GM12891 (cell line): ENCODE measurements at regions not wholly inside any gene's neighbourhood (a gene's known extent, or its start where the extent isn't known, plus 50 kb on each side); places are given as distances from the start of the nearest gene placed in this dataset.

ENCODE experiments used
- DNase-seq: peaks from one replicate; pipeline ENCODE4 v3.0.0; 2011; ENCODE audit warnings: low spot score; ENCODE audit not compliant: insufficient read length
- FAIRE-seq: peaks from 2 replicates; lab custom pipeline; 2011; peaks lifted over from hg19 to GRCh38; lab: Jason Lieb, UNC
- PAX5 ChIP-seq: IDR thresholded peaks from 2 replicates; pipeline ENCODE4 v1.6.1; 2011; ENCODE audit warnings: low read length, moderate library complexity, mild to moderate bottlenecking; ENCODE audit not compliant: insufficient read depth, severe bottlenecking
- POLR2A ChIP-seq: IDR thresholded peaks from 2 replicates; pipeline ENCODE4 v1.6.1; 2011; ENCODE audit warnings: low read depth, low read length, control low read depth
- POLR2AphosphoS5 ChIP-seq: IDR thresholded peaks from 2 replicates; pipeline ENCODE4 v1.6.1; 2011; ENCODE audit warnings: low read depth, low read length, control low read depth
- POU2F2 ChIP-seq: IDR thresholded peaks from 2 replicates; pipeline ENCODE4 v1.6.1; 2011; ENCODE audit warnings: low read depth, mild to moderate bottlenecking, control low read depth, low read length, moderate library complexity
- SPI1 ChIP-seq: IDR thresholded peaks from 2 replicates; pipeline ENCODE4 v1.6.1; 2011; ENCODE audit warnings: low read depth, low read length, control low read depth
- TAF1 ChIP-seq: IDR thresholded peaks from 2 replicates; pipeline ENCODE4 v1.6.1; 2011; ENCODE audit warnings: low read depth, low read length, control low read depth

GRCh38 chr2:163808406-163808805 lies 72.6 kb upstream of the FIGN start:
- DNase-seq = no peak
- FAIRE-seq = no peak

GRCh38 chr2:163802284-163802683 lies 66.5 kb upstream of the FIGN start:
- TF ChIP-seq SPI1 (no peak), POU2F2 (no peak), POLR2AphosphoS5 (no peak), PAX5 (no peak)
- FAIRE-seq (no peak), DNase-seq (no peak)

More at GRCh38 chr2:163808406-163808805, 72.6 kb upstream of the FIGN start:
- no peak for TF ChIP-seq POU2F2
- no peak for TF ChIP-seq POLR2AphosphoS5
- no peak for TF ChIP-seq POLR2A
- TF ChIP-seq TAF1 = no peak
- TF ChIP-seq SPI1 = no peak
- TF ChIP-seq PAX5 = no peak

- FAIRE-seq (no peak), DNase-seq (no peak)
- TF ChIP-seq POU2F2 (no peak), PAX5 (no peak), POLR2AphosphoS5 (no peak), SPI1 (no peak), TAF1 (no peak), POLR2A (no peak)
Measured at GRCh38 chr2:163801486-163801885, 65.7 kb upstream of the FIGN start.

GRCh38 chr2:163800951-163801381 lies 65.2 kb upstream of the FIGN start:
- FAIRE-seq (no peak), DNase-seq (no peak)
- TF ChIP-seq PAX5 = no peak
- no peak for TF ChIP-seq POLR2AphosphoS5
- no peak for TF ChIP-seq SPI1
- TF ChIP-seq POU2F2 = no peak
- no peak for TF ChIP-seq POLR2A
- TF ChIP-seq TAF1 = no peak

- no peak for FAIRE-seq
- no peak for DNase-seq
- TF ChIP-seq TAF1 = no peak
- no peak for TF ChIP-seq POLR2A
- no peak for TF ChIP-seq POLR2AphosphoS5
- TF ChIP-seq SPI1 = no peak
- no peak for TF ChIP-seq PAX5
- TF ChIP-seq POU2F2 = no peak
Measured at GRCh38 chr2:163799807-163800206, 64.0 kb upstream of the FIGN start.

- FAIRE-seq (no peak), DNase-seq (no peak)
- TF ChIP-seq SPI1 (no peak), POLR2AphosphoS5 (no peak), POLR2A (no peak), PAX5 (no peak), TAF1 (no peak), POU2F2 (no peak)
Measured at GRCh38 chr2:163794635-163795034, 58.8 kb upstream of the FIGN start.
